Adrenal gland (tissue), 5 donors: ENCODE measurements at regions not wholly inside any gene's neighbourhood (a gene's known extent, or its start where the extent isn't known, plus 50 kb on each side); places are given as distances from the start of the nearest gene placed in this dataset.

Experiments
- POLR2A ChIP-seq, 2 donors: fragments of 450-650 bp; IDR thresholded peaks; one replicate each; pipeline ENCODE4 v1.6.1; 2017; ENCODE audit warnings: antibody characterized with exemption in 2 of 2, mild to moderate bottlenecking in 2 of 2, moderate library complexity in 1 of 2
- TF ChIP-seq, protein P1 (sequence below), 6 experiments: fragments of 450-650 bp in 4 of 6; fragments of 200-600 bp in 2 of 6; sonication (generic) in 1 of 6; IDR thresholded peaks; 1 replicate in 5 of 6; 2 replicates in 1 of 6; pipeline versions ENCODE4 v1.5.1 to v1.8.0; 2016 to 2021; ENCODE audit warnings: antibody characterized with exemption in 6 of 6, mild to moderate bottlenecking in 2 of 6, moderate library complexity in 1 of 6
- donor health status: DM: no; HTN: no; CAD: no.

DNA sequence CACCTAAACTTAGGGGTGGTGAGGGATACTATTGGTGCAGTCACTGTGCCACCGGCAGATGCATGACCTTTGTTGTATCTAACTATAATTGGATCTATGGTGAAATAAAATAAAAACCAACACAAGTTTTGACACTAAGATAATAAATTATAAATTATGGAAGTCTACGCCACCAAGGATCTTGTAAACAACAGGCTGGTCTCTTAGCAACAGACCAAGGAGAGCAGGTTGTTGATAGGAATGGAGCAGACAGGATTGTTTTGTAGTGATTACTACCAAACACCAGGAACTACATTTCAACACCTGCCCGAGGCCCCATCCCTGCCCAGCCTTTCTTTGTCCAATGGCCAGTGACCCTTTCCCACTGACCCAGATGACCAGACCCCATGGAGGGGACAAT lies 1178.0 kb downstream of the VRK1 start:
- TF ChIP-seq, protein P1, sequence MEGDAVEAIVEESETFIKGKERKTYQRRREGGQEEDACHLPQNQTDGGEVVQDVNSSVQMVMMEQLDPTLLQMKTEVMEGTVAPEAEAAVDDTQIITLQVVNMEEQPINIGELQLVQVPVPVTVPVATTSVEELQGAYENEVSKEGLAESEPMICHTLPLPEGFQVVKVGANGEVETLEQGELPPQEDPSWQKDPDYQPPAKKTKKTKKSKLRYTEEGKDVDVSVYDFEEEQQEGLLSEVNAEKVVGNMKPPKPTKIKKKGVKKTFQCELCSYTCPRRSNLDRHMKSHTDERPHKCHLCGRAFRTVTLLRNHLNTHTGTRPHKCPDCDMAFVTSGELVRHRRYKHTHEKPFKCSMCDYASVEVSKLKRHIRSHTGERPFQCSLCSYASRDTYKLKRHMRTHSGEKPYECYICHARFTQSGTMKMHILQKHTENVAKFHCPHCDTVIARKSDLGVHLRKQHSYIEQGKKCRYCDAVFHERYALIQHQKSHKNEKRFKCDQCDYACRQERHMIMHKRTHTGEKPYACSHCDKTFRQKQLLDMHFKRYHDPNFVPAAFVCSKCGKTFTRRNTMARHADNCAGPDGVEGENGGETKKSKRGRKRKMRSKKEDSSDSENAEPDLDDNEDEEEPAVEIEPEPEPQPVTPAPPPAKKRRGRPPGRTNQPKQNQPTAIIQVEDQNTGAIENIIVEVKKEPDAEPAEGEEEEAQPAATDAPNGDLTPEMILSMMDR (IDR thresholded peaks at IDR 0.05): no peak
- no peak for TF ChIP-seq POLR2A (IDR thresholded peaks at IDR 0.05)
